ENCODE measurements at regions not wholly inside any gene's neighbourhood (a gene's known extent, or its start where the extent isn't known, plus 50 kb on each side); places are given as distances from the start of the nearest gene placed in this dataset.

DNA sequence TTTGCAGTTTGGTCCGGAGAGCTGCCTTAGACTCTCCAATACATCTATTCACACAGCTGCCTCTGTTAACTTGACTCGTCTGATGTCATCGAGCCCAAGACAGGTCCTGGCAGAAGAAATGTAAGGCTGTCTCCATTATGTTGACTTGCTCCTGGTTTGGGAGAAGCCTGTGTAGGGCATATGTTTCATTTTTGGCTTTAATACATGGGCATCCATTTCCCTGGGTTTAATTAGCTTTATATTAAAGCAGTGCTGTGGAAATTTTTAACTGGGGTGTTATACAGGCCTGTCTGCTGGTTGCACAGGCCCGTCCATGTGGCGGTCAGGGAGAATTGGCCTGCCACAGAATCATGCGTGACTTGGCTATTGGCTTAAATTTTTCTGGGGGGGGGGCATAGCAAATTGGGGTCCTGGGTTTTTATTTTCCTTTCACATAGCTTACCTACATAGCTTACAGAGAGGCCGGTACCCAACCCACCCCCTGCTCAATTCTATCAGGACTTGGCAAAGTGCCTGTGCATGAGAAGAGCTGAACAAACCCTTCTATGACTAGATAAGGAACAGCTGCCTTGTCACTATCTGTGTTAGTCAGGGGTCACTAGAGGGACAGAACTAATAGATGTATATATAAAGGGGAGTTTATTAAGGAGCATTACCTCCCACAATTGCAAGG is 123.5 kb upstream of the WDR1 start:
- TF ChIP-seq POLR2G (IDR thresholded peaks at IDR 0.05; ENCODE audit: low read depth, low read length) (no peak), MEIS1 (CRISPR knock-in tag; IDR thresholded peaks at IDR 0.05; ENCODE audit: borderline replicate concordance) (no peak), JUNB (CRISPR knock-in tag; IDR thresholded peaks at IDR 0.05; ENCODE audit: borderline replicate concordance) (no peak)
- TF ChIP-seq, protein P1, sequence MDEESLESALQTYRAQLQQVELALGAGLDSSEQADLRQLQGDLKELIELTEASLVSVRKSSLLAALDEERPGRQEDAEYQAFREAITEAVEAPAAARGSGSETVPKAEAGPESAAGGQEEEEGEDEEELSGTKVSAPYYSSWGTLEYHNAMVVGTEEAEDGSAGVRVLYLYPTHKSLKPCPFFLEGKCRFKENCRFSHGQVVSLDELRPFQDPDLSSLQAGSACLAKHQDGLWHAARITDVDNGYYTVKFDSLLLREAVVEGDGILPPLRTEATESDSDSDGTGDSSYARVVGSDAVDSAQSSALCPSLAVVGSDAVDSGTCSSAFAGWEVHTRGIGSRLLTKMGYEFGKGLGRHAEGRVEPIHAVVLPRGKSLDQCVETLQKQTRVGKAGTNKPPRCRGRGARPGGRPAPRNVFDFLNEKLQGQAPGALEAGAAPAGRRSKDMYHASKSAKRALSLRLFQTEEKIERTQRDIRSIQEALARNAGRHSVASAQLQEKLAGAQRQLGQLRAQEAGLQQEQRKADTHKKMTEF (CRISPR knock-in tag; IDR thresholded peaks at IDR 0.05) = no peak
- no peak overlapping the region for H3K4me2 ChIP-seq (ENCODE audit: low read depth, low read length)

GRCh38 chr4:10237131-10237530 is 120.5 kb upstream of the WDR1 start:
- no peaks in the 10 kb centered on the region for H3K36me3 ChIP-seq (replicated peaks in 1 of 2; ENCODE audit: control insufficient read depth in 1 of 2, insufficient read depth in 2 of 2, low read length in 2 of 2)
- H3K4me1 ChIP-seq (ENCODE audit: insufficient read depth, low read length) = no peaks in the 10 kb centered on the region
- POLR2A ChIA-PET = no interaction called here
- FAIRE-seq = no peak
- no peak for DNase-seq (ENCODE audit: low spot score)
- intact Hi-C loops (cut with micrococcal nuclease; ENCODE audit: unreplicated experiment) = no loop called here
- 0% methylated on average over 1 of the region's 1 CpG for WGBS (ENCODE audit: low lambda C conversion rate)
- no TSS peak for BruUV-seq (replicated peaks)
- no peak overlapping the region for H3K4me3 ChIP-seq (replicated peaks in 1 of 3; ENCODE audit: insufficient read depth in 1 of 3, low read depth in 2 of 3, low read length in 3 of 3)
- H3K27me3 ChIP-seq (ENCODE audit: control insufficient read depth in 1 of 2, insufficient read depth in 2 of 2, low read length in 2 of 2) = peaks cover 0 to 7% of the 10 kb centered on the region in 2 experiments; a peak in 3 of 5 replicates
- H2AFZ ChIP-seq (ENCODE audit: low read length) = no peak overlapping the region
- no peak overlapping the region for H3K27ac ChIP-seq (ENCODE audit: extremely low read length, insufficient read depth, low read length)
- no peak overlapping the region for H3K4me2 ChIP-seq (ENCODE audit: low read depth, low read length)
- no peaks in the 10 kb centered on the region for H3K79me2 ChIP-seq (ENCODE audit: insufficient read depth, low read length)
- ATAC-seq = no peak
- CTCF ChIA-PET (ENCODE audit: low intra/inter-chr PET ratio, low total read pairs) = no interaction called here
- no peaks in the 10 kb centered on the region for H3K9me3 ChIP-seq (ENCODE audit: low read length)
- no peak overlapping the region for H3K9ac ChIP-seq (ENCODE audit: insufficient read depth, low read depth, low read length)
- in situ Hi-C loops (cut with HindIII; ENCODE audit: extremely low pct_ligation_motif_present, low pct_unique_long_range_greater_than_20kb) = no loop called here
- H4K20me1 ChIP-seq (ENCODE audit: insufficient read depth, low read length) = no peaks in the 10 kb centered on the region
- TF ChIP-seq, protein P2, sequence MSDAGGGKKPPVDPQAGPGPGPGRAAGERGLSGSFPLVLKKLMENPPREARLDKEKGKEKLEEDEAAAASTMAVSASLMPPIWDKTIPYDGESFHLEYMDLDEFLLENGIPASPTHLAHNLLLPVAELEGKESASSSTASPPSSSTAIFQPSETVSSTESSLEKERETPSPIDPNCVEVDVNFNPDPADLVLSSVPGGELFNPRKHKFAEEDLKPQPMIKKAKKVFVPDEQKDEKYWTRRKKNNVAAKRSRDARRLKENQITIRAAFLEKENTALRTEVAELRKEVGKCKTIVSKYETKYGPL (CRISPR knock-in tag; IDR thresholded peaks at IDR 0.05) = no peak
- TF ChIP-seq TRAFD1 (CRISPR knock-in tag; IDR thresholded peaks at IDR 0.05; ENCODE audit: borderline replicate concordance) (no peak), EEA1 (CRISPR knock-in tag; IDR thresholded peaks at IDR 0.05; ENCODE audit: borderline replicate concordance) (no peak), TRIM22 (IDR thresholded peaks at IDR 0.05) (no peak)

More for the DNA sequence above, 123.5 kb upstream of the WDR1 start:
- Histone ChIP-seq H3K4me1 (ENCODE audit: insufficient read depth, low read length) (no peaks in the 10 kb centered on the region), H3K27me3 (ENCODE audit: control insufficient read depth in 1 of 2, insufficient read depth in 2 of 2, low read length in 2 of 2) (peaks cover 0 to 8% of the 10 kb centered on the region in 2 experiments; a peak in 3 of 5 replicates), H4K20me1 (ENCODE audit: insufficient read depth, low read length) (no peaks in the 10 kb centered on the region), H3K79me2 (ENCODE audit: insufficient read depth, low read length) (no peaks in the 10 kb centered on the region), H3K9me3 (ENCODE audit: low read length) (no peaks in the 10 kb centered on the region), H3K36me3 (replicated peaks in 1 of 2; ENCODE audit: control insufficient read depth in 1 of 2, insufficient read depth in 2 of 2, low read length in 2 of 2) (no peaks in the 10 kb centered on the region), H3K9ac (ENCODE audit: insufficient read depth, low read depth, low read length) (no peak overlapping the region), H2AFZ (ENCODE audit: low read length) (no peak overlapping the region), H3K4me3 (replicated peaks in 1 of 3; ENCODE audit: insufficient read depth in 1 of 3, low read depth in 2 of 3, low read length in 3 of 3) (no peak overlapping the region), H3K27ac (ENCODE audit: extremely low read length, insufficient read depth, low read length) (no peak overlapping the region)
- WGBS (ENCODE audit: low lambda C conversion rate) = 61% methylated on average over 6 of the region's 7 CpGs
- FAIRE-seq (no peak), DNase-seq (ENCODE audit: low spot score) (no peak), ATAC-seq (no peak)
- in situ Hi-C loops (cut with HindIII; ENCODE audit: extremely low pct_ligation_motif_present, low pct_unique_long_range_greater_than_20kb) (no loop called here), intact Hi-C loops (cut with micrococcal nuclease; ENCODE audit: unreplicated experiment) (no loop called here)
- no TSS peak for BruUV-seq (replicated peaks)
- ChIA-PET POLR2A (no interaction called here), CTCF (ENCODE audit: low intra/inter-chr PET ratio, low total read pairs) (no interaction called here)
